Smooth muscle cell (in vitro differentiated cells): ENCODE measurements at regions not wholly inside any gene's neighbourhood (a gene's known extent, or its start where the extent isn't known, plus 50 kb on each side); places are given as distances from the start of the nearest gene placed in this dataset.

Source experiments
- DNase-seq: peaks from one replicate; lab custom pipeline; 2025; ENCODE audit not compliant: unreplicated experiment; lab: John Stamatoyannopoulos, UW
- H2AFZ ChIP-seq: fragments of 200-600 bp; sonication (generic); 2 replicates; pipeline ENCODE4 v1.6.0; 2016; ENCODE audit warnings: antibody characterized with exemption, low read depth, mild to moderate bottlenecking
- H3F3A ChIP-seq: fragments of 200-600 bp; sonication (generic); 2 replicates; pipeline ENCODE4 v1.6.0; 2017; ENCODE audit warnings: antibody characterized with exemption, low read depth
- H3K27ac ChIP-seq: fragments of 200-600 bp; sonication (generic); 2 replicates; pipeline ENCODE4 v1.5.1; 2016; ENCODE audit warnings: low read depth, mild to moderate bottlenecking
- H3K27me3 ChIP-seq: fragments of 200-600 bp; sonication (generic); 2 replicates; pipeline ENCODE4 v1.6.1; 2016; ENCODE audit warnings: low read depth, mild to moderate bottlenecking
- H3K36me3 ChIP-seq: fragments of 200-600 bp; sonication (generic); 2 replicates; pipeline ENCODE4 v1.5.1; 2016; ENCODE audit warnings: low read depth
- H3K4me1 ChIP-seq: fragments of 200-600 bp; sonication (generic); 2 replicates; pipeline ENCODE4 v1.5.1; 2016; ENCODE audit warnings: low read depth
- H3K4me2 ChIP-seq: fragments of 200-600 bp; sonication (generic); 2 replicates; pipeline ENCODE4 v1.6.0; 2016; ENCODE audit warnings: mild to moderate bottlenecking
- H3K4me3 ChIP-seq: fragments of 200-600 bp; sonication (generic); 2 replicates; pipeline ENCODE4 v1.5.1; 2016; ENCODE audit warnings: mild to moderate bottlenecking
- H3K79me2 ChIP-seq: fragments of 200-600 bp; sonication (generic); 2 replicates; pipeline ENCODE4 v1.6.0; 2016; ENCODE audit warnings: low read depth, mild to moderate bottlenecking
- H3K9ac ChIP-seq: fragments of 200-600 bp; sonication (generic); 2 replicates; pipeline ENCODE4 v1.6.0; 2016; ENCODE audit warnings: low read depth
- H3K9me3 ChIP-seq: fragments of 200-600 bp; sonication (generic); replicated peaks from 2 replicates; pipeline ENCODE4 v1.5.1; 2016; ENCODE audit warnings: low read depth
- H4K20me1 ChIP-seq: fragments of 200-600 bp; sonication (generic); 2 replicates; pipeline ENCODE4 v1.6.0; 2016; ENCODE audit warnings: low read depth
- WGBS: methylation state at CpG from one replicate; pipeline ENCODE4 v1.1.7; 2016; ENCODE audit warnings: low lambda C conversion rate; 5-methylcytosine and 5-hydroxymethylcytosine counted together
- TF ChIP-seq, protein P1 (sequence below): fragments of 200-600 bp; sonication (generic); IDR thresholded peaks from 2 replicates; pipeline ENCODE4 v1.5.1; 2017; ENCODE audit warnings: borderline replicate concordance, mild to moderate bottlenecking, antibody characterized with exemption; ENCODE audit not compliant: insufficient read depth, poor library complexity, severe bottlenecking

- Histone ChIP-seq H3K36me3 (no peaks in the 10 kb centered on the region), H3K9me3 (no peaks in the 10 kb centered on the region), H3K27me3 (peaks cover 65% of the 10 kb centered on the region), H3K27ac (no peak overlapping the region), H2AFZ (no peak overlapping the region), H3K79me2 (no peaks in the 10 kb centered on the region), H3K4me1 (no peaks in the 10 kb centered on the region), H3K4me2 (no peak overlapping the region), H3F3A (no peaks in the 10 kb centered on the region), H4K20me1 (no peaks in the 10 kb centered on the region), H3K9ac (no peak overlapping the region), H3K4me3 (no peak overlapping the region)
- TF ChIP-seq, protein P1, sequence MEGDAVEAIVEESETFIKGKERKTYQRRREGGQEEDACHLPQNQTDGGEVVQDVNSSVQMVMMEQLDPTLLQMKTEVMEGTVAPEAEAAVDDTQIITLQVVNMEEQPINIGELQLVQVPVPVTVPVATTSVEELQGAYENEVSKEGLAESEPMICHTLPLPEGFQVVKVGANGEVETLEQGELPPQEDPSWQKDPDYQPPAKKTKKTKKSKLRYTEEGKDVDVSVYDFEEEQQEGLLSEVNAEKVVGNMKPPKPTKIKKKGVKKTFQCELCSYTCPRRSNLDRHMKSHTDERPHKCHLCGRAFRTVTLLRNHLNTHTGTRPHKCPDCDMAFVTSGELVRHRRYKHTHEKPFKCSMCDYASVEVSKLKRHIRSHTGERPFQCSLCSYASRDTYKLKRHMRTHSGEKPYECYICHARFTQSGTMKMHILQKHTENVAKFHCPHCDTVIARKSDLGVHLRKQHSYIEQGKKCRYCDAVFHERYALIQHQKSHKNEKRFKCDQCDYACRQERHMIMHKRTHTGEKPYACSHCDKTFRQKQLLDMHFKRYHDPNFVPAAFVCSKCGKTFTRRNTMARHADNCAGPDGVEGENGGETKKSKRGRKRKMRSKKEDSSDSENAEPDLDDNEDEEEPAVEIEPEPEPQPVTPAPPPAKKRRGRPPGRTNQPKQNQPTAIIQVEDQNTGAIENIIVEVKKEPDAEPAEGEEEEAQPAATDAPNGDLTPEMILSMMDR: no peak
- 93% methylated on average over 4 of the region's 4 CpGs for WGBS
- no peak for DNase-seq
Measured at GRCh38 chr13:100855151-100855550, 180.6 kb upstream of the TMTC4 start.

GRCh38 chr13:100854006-100854405 is 179.4 kb upstream of the TMTC4 start:
- WGBS: 55% methylated on average over 6 of the region's 6 CpGs
- Histone ChIP-seq H3K9ac (no peak overlapping the region), H3K79me2 (no peaks in the 10 kb centered on the region), H3K27me3 (peaks cover 60% of the 10 kb centered on the region), H3K9me3 (no peaks in the 10 kb centered on the region), H3K27ac (no peak overlapping the region), H3K36me3 (no peaks in the 10 kb centered on the region), H3K4me1 (no peaks in the 10 kb centered on the region), H2AFZ (no peak overlapping the region), H3F3A (no peaks in the 10 kb centered on the region), H3K4me3 (no peak overlapping the region), H4K20me1 (no peaks in the 10 kb centered on the region), H3K4me2 (no peak overlapping the region)
- TF ChIP-seq, protein P1: no peak
- no peak for DNase-seq

- H3K4me1 ChIP-seq: no peaks in the 10 kb centered on the region
- WGBS: 70% methylated on average over 5 of the region's 5 CpGs
Measured at GRCh38 chr13:100853434-100853833, 178.8 kb upstream of the TMTC4 start.

DNA sequence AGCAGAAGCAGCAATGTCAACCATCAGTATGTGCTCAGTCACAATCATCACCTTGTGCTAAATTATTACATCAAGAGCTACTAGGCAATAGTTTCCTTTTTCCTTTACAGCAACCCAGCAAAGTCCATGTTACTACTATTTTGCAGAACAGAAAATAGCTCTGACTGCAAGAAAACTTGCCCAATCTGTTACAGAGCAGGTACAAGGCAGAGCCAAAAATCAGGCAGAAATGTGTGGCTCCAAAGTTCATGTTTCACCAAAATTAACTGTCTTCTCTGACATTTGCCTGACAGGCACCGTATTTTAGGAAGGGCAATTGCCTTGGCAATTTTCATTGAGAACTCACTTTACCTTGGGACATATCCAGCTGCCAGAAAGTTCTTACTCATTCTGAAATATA is 177.6 kb upstream of the TMTC4 start:
- Histone ChIP-seq H3K9ac (no peak overlapping the region), H3F3A (no peaks in the 10 kb centered on the region), H3K36me3 (no peaks in the 10 kb centered on the region), H3K4me1 (no peaks in the 10 kb centered on the region), H3K27ac (no peak overlapping the region), H4K20me1 (no peaks in the 10 kb centered on the region), H2AFZ (no peak overlapping the region), H3K4me2 (no peak overlapping the region), H3K4me3 (no peak overlapping the region), H3K27me3 (peaks cover 51% of the 10 kb centered on the region), H3K9me3 (no peaks in the 10 kb centered on the region), H3K79me2 (no peaks in the 10 kb centered on the region)
- no peak for DNase-seq
- WGBS: 90% methylated on average over 1 of the region's 1 CpG
- TF ChIP-seq, protein P1: no peak

More at GRCh38 chr13:100853434-100853833, 178.8 kb upstream of the TMTC4 start:
- H3K9me3 ChIP-seq: no peaks in the 10 kb centered on the region
- H3K4me3 ChIP-seq: no peak overlapping the region
- H3K27ac ChIP-seq: no peak overlapping the region
- H3K27me3 ChIP-seq: peaks cover 56% of the 10 kb centered on the region
- TF ChIP-seq, protein P1: no peak
- H3K79me2 ChIP-seq: no peaks in the 10 kb centered on the region
- no peak for DNase-seq
- no peaks in the 10 kb centered on the region for H3K36me3 ChIP-seq
- H3K4me2 ChIP-seq: no peak overlapping the region
- H4K20me1 ChIP-seq: no peaks in the 10 kb centered on the region
- H2AFZ ChIP-seq: no peak overlapping the region
- no peak overlapping the region for H3K9ac ChIP-seq
- no peaks in the 10 kb centered on the region for H3F3A ChIP-seq
